Fibroblast of skin of back (primary cell): ENCODE measurements at regions not wholly inside any gene's neighbourhood (a gene's known extent, or its start where the extent isn't known, plus 50 kb on each side); places are given as distances from the start of the nearest gene placed in this dataset.

ENCODE experiments used
- DNase-seq: peaks from one replicate; pipeline ENCODE4 v3.0.0-alpha.2; 2013

DNA sequence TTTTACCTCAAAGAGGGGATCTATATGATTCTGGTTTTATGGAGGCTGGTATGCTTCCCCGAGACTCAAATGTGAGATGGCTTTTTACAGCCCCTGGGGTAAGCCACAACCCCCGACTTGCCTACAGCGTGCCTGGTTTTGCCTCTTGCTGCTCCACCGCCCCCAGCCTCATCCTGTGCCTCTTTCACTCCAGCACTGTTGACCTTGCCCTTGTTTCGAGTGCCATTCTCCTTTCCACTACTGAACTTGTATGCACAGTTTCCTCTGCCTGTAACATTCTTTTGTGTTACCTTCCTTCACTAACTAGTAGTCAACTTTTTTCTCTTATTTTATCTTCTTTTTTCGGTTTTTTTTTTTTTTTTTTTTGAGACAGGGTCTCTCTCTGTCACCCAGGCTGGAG, 219.0 kb upstream of the ZBED5 start:
- DNase-seq = no peak

GRCh38 chr11:11076276-11076675, 218.4 kb upstream of the ZBED5 start:
- DNase-seq = no peak

GRCh38 chr11:11075515-11076171, 217.8 kb upstream of the ZBED5 start:
- DNase-seq = no peak

DNA sequence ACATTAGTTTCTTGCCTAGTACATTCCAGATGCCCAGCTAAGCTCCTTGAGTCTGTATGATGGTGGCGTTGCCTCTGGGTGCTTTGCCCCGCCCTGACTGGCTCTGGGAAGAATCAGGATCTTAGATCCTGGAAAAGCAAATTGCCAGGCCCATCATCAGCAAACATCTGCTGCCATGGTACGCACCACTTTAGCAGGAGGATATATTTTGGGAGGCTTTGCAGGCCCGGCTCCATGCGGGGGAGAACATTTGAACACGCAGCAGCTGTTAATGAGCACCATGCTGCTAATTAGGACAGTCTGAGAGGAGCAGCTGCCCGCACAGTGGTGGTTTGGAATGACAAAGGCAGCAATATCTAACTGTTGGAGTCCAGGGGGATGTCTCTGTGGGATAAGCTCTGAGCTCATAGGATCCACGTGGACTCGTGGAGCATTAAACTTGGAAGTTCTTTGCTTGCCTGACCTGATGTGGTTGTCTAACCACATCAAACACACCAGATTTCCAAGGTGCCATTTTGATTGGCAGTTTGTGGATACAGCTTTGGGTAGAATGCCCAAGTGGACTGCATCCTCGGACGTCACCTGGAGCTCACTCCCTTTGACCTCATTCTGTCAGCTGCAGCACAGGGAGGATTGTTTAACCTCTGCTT, 217.0 kb upstream of the ZBED5 start:
- DNase-seq = no peak

GRCh38 chr11:11073996-11074395, 216.1 kb upstream of the ZBED5 start:
- no peak for DNase-seq

DNA sequence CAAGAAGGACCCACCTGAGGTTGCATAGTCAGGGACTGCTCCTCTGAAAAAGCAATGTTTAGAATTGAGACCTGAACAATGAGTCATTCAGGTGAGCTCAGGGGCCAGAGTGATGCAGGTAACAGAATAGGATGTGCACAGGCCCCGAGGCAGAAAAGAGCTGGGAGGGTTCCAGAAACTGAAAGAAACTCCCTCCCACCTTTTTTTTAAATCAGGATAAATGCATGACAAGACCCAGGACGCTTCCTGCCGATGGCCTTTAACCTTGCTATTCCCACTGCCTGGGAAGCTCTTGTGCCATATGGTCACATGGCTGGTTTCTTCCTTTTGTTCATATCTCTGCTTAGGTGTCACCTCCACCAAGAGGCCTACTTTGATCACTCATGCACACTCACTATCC, 214.2 kb upstream of the ZBED5 start:
- DNase-seq = no peak

DNA sequence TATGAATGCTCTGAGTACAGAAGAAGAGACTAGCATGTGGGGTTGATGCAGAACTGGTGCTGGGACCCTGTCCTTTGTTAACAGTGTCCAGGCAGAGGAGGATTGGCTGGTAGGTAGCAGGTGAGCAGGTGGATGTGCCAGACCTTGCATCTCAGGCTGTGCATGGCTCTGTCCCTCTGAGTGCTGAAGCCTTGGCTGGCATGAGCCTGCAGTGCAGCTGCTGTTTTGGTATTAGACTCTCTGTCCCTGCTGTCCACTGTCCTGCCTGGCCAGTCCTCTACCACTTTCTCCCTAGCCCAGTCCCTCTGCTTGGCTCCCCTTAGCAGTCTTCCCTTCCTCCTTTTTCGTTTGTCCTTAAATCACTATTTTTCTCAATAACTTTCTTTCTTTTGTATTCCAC, 213.6 kb upstream of the ZBED5 start:
- no peak for DNase-seq

DNA sequence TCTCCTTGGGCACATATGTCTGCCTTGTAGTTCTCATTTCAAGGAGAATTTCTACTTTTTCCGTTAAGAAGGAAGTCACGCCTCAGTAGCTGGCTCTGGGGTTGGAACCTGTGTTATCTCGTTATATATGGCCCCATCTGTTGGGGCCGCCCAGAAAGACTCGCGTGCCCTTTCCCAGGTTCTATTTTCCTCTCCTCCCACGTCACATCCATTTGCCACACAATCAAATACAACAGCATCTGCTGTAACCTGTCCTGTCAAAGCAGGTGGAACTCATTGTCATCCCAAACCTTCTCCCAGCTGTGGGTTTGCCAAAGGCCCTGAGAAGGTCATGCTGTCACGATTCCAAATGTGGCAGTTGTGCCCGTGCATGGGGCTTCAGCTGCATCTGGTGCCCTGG, 213.1 kb upstream of the ZBED5 start:
- DNase-seq = no peak

DNA sequence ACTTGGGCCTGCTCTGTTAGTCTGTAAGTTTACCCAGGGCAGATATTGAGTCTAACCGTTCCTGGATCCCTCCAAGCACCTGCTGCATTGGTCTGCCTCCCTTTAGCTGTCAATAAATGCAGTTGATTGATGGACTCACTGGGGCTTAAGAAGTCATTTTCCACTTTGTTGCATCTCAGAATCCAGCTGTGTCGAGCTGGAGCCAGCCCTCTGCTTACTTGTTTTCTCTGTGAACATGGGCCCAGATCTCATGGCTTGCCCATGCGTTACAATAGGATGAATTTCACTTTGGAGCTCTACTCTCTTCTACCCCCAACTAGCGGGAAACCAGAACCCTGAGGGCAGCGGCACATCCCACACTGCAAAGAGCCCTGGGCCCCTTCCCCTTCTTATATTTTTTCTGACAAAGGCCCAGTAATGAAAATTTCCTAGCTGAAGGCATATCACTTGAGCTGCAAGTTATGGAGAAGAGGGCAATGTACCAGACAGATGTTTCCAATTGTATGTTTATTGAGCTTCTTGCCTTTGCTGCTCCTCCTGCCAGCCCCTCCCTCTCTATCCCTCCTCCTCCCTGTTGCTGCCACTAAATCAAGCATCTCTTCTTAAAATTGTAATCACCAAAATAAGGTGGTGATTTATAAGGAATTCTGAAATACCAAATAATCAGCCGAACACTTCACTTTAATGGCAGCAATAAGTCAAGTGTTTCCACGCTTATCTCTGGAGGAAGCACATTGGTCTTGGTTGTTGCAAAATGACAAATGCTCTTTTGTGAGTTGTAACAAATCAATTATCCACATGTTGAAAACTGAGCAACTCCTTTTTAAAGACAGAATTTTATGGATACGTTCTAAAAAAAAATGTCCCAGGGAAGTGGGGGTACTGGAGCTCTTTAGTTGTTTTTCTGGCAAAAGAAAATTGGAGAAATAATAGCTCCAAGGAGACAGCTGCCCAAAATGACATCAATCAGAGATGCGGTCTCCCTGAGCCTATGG, 212.3 kb upstream of the ZBED5 start:
- no peak for DNase-seq

DNA sequence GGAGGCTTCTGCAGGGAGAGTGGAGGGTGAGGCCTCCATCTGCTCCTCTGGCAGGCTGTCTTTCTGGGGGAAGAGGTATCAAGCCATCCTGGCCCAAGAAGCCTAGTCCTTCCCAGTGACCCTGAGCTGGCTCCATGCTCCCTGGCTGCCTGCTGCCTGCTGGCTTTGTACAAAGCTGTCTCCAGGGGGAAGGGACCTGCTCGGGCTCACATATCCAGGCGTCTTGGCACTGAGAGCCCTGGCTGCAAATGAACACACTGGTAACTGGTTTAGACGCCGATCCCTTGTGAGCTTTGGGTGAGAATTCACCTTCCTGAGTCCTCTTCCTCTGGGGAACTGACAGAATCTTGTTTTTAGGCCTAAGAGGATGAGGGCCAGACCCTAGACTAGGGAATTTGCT, 210.3 kb upstream of the ZBED5 start:
- no peak for DNase-seq

DNA sequence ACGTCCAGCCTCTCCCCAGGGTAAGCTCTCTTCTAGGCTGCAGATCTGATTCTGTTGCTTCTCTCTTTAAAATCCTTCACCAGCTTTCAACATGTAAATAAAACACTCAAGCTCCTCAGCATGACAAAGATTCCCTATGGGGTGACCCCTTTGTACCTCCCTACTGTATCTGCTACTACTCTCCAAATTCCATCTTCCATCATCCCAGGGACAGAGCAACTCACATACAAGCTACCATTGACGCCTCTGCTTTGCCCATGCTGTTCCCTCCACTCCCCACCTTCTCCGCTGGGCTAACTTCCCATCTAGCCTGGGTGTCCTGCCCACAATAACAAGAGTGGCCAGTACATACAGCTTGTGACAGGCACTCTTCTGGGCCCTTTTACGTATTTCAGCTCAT, 207.5 kb upstream of the ZBED5 start:
- no peak for DNase-seq

DNA sequence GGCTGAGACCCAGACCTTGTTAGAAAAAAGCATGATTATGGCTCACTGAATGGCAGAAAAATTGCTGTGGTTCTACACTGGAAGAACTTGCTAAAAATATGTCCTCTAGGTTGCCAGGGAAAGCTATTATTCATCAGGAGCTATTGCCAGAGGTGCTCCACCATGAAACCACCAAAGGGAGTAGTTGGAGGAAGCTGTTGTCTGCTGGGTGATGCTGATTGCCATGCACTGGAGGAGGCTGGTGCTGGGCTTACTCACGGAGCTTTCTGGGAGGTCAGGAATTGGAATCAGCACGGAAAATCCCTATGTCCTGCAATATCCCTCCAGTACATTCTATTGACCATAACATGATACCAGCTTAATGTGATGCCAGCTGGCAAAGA, 199.6 kb upstream of the ZBED5 start:
- DNase-seq = no peak

DNA sequence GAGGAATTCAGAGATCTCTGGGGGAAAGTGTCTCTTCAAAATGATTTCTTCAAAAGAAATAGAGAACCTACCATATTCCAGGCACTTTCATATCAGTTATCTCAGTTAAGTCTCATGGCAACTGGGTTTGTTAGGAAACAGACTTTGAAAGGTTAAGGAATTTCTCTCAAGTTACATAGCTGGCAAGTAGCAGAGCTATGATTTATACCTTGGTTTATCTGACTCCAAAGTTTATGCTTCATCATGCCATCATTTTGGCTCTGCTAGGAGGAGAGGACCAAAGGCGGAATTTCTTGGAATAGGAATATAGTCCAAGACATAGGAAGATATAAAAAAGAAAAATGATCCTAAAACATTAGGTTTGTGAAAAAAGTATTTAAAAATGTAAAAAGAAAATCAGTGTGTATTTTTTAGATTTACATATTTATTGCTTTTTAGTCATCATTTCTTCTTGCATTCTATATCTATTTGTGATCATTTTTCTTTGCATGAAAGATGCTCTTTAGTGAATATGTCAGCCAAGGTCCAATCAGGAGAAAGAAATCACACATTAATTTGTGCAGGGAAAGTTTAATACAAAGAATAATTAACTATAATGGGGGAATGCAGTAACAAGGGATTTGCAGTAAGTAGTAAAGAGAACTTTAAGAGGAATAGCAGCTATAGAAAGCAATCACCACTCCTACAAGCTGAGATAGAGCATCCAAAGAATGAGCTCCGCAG, 199.1 kb upstream of the ZBED5 start:
- no peak for DNase-seq

DNA sequence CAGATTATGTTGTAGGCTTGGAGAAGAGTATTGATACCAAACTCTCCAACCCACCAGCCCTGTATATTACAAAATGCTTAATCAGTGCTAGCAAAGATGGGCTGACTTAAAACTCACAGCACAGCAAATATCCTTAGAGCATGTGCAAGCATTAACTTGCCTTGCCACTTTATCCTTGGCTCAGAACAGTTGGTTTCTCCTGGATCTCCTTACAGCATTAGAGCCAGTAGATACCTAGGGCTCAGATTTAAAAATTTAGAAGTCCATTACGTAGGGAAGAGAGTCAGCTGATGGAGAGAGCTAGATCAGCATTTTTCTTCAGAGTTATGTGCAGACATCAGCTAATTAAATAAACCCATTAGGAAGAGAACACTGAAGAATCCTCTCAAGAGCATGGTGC, 198.5 kb upstream of the ZBED5 start:
- DNase-seq = no peak

DNA sequence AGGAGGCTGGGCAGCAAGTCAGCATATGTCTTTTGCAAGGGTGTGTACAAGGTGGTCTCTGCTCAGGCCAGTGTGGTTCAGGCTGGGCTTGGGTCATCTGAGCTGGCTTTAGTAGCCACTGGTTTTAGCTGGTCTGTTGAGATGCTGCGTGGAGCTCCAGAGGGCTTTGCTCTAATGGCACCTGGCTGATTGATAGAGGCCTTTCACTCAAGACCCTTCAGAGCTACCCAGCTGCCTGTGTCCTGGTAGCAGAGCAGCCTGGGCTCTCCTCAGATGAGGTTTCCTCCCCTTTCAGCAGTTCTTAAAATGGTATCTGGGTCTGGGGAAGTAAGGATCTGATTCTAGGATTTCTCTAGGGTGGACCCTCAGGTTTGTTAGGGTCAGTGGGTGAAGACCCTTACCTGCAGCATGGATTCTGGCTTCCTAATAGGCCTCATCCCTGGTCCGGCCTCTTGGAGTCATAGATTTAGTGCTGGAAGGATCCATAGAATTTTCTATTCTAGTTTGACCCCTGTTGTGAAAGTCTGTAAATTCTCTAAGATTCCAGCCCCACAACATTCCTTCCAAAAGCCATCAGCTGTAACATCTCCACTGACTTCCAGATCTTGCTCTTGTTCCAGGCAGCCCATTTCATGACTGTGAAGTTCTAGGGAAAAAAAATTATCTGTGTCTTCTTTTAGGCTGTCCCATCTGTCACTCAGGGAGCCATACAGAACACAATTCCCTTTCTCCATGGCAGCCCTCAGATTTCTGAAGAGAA, 190.2 kb upstream of the ZBED5 start:
- DNase-seq = no peak

DNA sequence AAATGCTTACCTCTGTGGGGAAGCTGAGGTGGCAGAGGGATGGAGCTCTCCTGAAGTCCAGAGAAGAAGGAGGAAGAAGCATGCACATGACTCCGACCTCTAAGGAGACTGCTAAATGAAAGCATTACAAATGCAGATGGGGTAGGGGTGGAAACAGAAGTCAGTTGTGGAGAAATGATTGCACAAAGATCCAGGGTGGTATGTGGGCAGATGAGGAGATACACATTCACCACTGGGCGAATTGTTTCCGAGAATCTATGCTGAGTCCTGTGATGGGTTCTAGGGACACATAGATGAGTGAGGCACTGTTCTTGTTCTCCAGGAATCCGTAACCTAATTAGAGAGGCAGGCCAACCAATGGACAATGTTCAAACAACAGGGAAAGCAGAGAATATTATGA, 188.9 kb upstream of the ZBED5 start:
- DNase-seq = no peak

GRCh38 chr11:11045156-11045930, 187.5 kb upstream of the ZBED5 start:
- DNase-seq = no peak

DNA sequence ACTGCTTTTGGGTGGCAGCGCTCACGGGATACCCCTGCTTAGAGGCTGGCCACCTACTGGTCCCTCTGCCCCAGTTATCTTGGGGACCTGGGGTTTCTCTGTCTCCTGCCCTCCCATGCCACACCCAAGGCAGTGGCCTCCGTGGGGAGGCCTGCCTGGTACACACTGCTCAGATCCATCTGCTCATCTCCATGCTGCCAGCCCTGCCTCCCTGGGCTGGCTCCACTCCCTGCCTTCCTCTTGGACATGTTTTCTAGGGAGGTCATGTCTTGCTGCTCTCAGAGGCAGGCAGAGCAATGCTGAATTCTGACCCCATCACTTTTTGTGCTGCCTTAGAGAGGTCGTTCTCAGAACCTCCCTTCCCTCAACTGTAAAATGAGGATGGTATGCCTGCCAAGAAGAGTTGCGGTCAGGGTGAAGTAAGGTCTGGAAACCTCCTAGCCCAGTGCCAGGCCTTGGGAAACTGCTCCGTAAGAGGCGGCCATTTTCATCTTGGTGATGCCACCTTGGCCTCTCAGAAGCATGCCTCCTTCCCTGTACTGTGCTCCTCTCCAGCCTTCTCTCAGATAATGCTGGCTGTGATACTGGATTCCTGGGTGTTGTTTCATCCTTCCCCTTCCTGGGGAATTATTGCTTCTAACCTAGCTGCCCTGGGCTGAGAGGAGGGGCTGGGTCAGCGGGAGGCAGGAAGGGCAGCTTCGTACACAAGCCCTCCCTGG, 186.4 kb upstream of the ZBED5 start:
- no peak for DNase-seq

DNA sequence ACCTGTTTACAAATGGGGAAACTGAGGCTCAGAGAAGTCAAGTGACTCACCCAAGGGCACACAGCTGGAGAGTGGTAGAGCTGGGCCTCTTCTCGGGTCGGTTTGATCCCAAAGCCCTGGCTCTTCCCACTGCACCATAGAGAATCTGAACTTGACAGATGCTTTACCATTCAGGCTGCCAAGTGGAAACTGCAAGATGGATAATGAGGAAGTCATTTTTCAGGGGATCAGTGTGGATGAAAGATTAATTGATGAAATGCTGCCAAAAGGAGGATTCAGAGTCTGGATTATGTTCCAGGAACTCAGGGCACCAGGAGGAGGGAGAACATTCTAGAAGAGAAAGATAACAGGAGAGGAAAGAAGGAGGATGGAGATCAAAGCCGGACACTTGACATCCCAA, 185.9 kb upstream of the ZBED5 start:
- DNase-seq = no peak

- no peak for DNase-seq
Measured at GRCh38 chr11:11039208-11039965, 181.5 kb upstream of the ZBED5 start.
